SW 1271 (cell line): ENCODE measurements at regions not wholly inside any gene's neighbourhood (a gene's known extent, or its start where the extent isn't known, plus 50 kb on each side); places are given as distances from the start of the nearest gene placed in this dataset.

Experiments used
- DNase-seq, 2 experiments: peaks; one replicate each; lab custom pipeline; 2025; lab: John Stamatoyannopoulos, UW

DNA sequence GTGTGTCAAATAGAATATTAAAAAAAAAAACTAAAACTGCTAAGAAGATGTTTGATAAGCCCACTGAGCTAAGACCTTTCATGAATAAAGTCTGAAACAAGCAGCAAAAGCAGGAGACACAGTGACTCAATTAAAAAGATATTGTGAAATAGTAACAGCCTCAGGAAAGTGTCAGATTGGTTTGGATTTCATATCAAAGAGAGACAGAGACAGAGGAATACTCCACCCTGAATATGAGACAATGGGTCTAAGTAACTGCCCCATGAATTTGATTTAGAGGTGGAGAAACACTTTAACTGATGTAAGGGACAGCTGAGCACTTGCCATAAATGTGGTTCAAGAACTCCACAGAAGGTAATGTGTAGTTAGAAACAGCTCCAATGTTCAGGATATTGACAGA lies 277.9 kb upstream of the FOXG1 start:
- no peak for DNase-seq

DNA sequence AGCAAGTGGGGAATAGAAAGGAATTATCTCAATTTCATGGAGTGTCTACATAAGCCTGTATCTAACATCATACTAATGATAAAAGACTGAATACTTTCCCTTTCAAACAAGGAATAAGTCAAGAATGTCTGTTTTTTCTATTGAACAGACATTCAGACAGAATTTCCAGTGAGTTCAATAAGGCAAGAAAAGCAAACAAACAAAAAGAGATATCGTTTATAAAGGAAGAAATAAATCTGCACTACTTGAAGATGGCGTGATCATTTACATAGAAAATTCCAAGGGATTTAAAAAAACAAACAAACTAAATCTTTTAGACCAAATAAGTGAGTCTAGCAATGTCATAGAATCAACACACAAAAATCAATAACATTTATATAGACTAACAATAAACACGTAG lies 273.1 kb upstream of the FOXG1 start:
- no peak for DNase-seq

DNA sequence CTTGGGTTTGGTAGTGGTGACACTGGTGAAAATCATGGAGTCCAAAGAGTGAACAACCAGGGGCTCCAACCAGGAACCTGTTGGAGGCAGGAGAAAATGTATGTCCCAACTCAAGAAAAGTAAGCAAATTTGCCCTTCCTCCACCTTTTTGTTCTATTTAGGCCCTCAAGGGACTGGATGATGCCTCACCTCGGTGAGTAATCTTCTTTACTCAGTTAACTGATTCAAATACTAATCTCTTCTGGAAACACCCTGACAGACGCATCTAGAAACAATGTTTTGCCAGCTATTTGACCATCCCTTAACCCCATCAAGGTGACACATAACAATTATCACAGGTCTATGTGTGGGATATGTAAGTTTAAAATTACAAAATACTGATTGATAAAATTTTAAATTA lies 272.4 kb upstream of the FOXG1 start:
- no peak for DNase-seq

DNA sequence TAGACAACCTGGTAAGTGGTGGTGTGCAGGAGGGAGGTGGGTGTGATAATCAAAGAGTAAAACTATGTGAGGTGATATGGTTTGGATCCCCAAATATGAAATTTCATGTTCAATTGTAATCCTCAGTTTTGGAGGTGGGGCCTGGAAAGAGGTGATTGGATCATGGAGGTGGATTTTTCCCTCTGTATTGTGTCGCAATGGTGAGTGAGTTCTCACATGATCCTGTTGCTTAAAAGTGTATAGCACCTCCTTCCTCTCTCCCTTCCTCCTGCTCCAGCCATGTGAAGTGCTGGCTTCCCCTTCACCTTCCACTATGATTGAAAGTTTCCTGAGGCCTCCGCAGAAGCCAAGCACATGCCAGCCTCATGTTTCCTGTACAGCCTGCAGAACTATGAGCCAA lies 270.2 kb upstream of the FOXG1 start:
- DNase-seq, result no peak

DNA sequence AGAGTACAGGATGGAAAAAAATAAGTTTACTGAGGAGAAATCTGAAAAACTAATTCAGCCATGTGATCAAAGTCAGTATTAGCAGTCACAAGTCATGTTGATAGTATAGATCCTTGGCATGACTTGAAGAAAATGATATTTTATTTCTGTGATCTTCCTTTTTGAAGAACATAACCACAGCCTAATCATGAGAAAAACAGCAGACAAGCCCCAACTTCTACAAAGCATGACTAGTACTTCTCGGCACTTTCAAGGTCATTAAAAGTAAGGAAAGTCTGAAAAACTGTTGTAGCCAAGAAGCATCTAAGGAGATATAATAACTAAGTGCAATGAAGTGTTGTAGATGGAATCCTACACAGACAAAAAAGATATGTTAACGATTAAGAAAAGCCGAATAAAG lies 264.1 kb upstream of the FOXG1 start:
- no peak for DNase-seq

DNA sequence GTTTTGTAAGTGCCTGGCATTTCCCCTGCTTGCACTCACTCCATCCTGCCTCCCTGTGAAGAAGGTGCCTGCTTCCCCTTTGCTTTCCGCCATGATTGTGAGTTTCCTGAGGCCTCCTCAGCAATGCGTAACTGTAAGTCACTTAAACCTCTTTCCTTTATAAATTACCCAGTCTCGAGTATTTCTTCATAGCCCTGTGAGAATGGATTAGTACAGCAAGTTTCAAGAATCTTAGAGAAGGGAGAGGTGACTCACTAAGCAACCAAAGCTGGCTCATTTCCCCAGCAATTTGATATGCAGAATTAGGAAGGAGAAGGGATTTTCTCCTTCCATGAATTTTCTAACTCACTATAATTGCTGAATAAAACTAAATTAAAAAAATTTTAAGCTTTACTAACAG lies 251.0 kb upstream of the FOXG1 start:
- DNase-seq, result peak in 1 of 2 experiments; percentile 30

DNA sequence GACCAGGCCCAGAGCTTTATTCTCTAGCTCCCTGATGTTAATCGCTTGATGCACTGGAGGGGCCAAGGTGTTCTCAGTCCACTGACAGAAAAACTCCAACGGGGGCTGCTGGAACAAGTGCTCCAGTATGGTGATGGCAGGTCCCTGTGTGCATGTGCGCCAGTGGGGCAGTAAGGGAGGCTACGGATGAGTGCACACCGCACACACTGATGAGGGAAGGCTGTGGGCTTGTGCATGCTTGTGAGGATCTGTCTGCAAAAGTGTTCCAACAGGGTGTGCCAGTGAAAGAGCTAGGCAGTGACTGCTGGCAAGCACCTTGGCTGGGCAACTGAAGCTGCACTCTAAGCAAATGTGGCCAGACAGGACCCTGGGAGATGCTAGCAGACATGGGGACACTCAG lies 229.7 kb upstream of the FOXG1 start:
- DNase-seq, result no peak

DNA sequence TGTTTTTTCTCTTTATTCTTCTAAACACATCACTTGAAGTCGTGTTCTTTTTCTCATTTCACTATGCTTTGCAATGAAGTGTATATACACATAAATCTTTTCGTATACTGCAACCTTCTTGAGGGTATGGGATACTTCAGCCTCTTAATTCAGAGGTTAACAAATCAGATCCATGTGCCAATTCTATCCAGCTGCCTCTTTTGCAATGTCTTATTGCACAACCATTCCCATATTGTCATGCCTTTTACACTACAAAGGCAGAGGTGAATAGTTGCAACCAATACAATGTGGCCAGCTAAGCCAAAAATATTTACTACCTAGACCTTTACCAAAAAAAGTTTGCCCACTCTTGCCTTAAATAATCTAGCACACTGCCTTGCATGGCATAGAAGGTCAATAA lies 224.5 kb upstream of the FOXG1 start:
- no peak for DNase-seq

DNA sequence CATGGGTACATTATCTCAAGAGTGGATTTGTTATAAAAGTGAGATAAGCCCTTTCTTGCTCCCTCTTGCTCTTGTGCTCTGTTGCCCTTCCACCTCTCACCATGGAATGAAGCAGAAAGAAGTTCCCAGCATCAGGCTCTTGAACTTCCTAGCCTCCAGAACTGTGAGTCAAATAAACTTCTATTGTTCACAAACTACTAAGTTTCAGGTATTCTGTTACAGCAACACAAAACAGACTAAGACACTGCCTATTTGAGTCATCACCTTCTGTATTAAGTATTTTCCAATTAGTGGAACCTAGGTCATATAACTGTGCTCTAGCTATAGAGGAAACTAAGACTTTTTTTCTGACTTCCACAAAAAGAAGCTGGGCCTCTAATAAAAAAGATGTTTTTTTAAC lies 201.2 kb upstream of the FOXG1 start:
- DNase-seq, result no peak

DNA sequence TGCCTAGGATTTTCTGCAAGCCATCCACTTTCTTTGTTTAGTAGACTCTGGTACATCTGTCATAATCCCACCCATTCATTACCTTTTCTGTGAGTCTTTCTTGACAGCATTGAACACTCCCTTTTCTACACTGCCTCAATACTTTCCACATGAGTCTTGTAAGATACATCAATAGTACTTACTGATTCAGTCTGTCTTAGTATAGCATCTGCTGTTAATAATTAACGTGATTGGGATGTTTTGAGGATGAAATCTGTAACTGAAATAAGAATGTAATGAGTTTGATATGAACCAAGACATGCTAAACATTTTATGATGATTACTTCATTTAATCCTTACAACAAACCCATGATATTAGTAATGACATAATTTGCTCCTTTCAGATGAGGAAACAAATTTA lies 196.2 kb upstream of the FOXG1 start:
- no peak for DNase-seq

DNA sequence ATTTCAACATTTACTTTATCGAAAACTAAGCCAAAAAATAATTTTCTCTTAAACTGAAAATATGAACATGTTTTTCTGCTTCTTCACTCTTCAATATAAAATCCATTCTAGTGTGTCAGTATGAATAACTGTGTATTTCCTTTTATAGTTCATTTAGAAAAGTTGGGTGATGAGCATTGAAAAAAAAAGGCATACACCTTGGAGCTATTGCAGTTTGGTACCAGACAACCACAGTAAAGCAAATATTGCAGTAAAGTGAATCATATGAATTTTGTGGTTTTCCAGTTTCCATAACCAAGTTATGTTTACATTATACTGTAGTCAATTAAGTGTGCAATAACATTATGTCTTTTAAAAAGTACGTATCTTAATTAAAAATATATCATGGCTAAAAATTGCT lies 195.0 kb upstream of the FOXG1 start:
- no peak for DNase-seq

DNA sequence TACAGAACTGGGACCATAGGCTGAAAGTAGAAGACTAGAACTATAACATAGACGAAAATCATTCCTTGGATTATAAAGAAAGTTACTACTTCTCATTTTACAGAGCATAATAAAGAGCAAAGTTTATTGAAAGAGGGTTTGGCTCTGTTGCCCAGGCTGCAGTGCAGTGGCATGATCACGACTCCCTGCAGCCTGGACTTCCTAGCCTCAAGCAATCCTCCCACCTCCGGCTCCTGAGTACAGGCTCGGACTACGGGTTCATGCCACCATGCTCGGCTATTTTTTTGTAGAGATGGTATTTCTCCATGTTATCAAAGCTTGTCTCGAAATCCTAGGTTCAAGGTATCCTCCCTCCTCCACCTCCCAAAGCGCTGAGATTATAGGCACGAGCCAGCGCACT lies 190.1 kb upstream of the FOXG1 start:
- no peak for DNase-seq

DNA sequence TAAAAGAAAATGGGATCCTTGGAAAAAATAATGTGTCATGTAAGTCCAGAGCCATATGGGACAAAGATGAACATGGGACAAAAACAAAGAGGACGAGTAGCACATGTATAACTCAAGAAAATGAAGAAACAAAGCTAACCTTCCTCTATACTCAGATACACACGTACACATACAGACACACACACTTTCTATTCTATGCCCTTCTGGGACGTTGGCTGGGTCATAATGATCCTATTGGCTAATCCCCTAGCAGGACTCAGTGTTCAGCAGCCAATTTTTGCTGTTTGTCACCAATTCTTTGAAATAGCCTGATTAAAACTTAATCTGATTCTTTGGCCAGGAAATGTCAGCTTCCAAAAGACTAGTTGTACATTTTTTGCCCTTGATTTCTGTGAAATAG lies 189.4 kb upstream of the FOXG1 start:
- DNase-seq, result peak in 1 of 2 experiments; percentile 37

DNA sequence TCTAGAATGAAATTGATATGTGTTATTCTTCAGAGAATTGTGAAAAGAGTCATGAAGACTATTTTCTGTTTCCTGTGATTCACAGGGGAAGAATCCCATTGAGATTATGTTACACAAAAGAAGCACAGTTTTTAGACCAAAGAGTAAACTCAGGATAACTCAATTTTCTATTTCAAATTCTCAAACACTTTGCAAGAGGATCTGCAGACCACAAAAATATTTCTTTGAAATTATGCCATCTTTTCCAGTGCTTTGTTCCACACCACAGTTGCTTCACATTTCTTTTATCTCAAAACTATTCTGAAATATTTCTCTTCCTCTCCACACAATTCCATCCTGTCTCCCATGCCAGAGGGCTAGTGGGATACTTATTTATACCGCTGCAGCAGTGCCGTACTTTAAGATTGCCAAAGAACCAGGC lies 188.9 kb upstream of the FOXG1 start:
- peak; percentile 11 to 75 for DNase-seq

DNA sequence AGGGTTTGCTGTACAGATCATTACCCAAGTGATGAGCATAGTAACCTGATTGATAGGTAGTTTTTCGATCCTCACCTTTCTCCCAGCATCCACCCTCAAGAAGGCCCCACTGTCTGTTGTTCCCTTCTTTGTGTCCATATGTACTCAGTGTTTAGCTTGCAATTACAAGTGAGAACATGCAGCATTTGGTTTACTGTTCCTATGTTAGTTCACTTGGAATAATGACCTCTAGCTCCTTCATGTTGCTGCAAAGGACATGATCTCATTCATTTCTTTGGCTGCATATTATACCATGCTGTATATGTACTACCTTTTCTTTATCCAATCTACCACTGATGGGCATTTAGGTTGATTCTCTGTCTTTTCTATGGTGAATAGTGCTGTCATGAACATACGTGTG lies 181.6 kb upstream of the FOXG1 start:
- DNase-seq, result no peak

DNA sequence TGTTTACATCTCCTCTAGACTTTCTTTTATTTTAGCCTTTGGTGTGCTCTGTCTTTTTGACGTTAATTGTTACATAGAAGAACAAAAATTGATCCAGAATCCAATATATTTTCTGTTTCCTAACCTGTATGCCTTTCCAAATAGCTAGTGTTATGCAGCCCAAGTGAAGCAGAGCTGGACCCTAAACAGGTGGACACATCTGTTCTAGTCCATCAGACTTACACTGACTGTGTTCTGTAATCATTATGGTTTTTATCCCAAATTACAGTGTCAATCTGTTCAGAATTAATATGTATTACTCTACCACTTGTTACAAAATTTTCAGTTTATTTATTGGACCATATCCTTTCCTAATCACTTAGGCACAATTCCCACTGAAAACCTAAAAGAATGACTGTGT lies 176.8 kb upstream of the FOXG1 start:
- no peak for DNase-seq

DNA sequence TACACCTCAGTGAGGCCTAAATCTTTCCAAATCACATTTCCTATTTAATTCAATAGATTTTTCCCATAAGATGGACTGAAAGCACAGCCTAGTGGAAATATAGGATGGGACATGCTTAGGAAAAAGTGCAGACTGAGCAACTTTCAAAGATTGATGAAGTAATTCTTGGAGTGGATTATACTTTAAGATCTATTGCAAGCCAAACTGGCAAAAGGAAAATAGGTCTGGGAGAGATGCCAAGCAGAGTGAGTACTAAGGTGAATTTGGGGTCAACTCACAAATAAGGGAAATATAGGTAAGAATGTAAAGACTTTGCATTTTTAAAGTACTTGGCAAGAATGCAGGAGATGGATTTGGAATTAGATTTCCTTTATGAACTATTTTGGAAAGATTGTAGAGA lies 170.2 kb upstream of the FOXG1 start:
- peak in 1 of 2 experiments; percentile 18 for DNase-seq

DNA sequence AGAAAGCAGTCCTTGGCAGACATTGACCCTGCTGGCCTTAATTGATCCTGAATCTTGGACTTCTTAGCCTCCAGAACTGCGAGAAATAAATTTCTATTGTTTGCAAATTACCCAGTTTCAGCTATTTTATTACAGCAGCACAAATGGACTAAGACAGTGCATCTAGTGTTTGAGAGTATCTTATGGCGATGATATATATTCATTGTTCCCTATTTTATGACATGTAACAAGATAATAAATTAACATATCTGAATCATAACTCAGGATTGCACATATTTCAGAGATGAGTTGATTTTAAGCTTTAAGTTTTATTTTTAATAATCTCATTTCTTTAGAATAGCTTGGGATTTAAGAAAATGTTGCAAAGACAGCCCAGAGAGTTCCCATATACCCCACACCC lies 167.4 kb upstream of the FOXG1 start:
- DNase-seq, result no peak

DNA sequence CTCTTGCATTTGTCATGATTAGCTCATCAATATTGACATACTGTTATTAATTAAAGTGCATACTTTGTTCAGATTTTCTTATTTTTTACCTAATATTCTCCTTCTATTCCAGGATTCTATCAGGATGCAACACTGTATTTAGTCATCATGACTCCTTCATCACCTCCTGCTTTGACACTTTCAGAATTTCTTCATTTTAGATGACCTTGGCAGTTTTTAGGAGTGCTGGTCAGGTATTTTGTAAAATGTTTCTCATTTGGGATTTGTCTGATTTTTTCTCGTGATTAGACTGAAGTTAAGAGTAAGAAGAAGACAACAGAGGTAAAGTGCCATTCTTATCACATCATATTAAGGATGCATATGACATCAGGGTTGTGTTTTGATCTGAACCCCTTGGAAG lies 167.0 kb upstream of the FOXG1 start:
- DNase-seq, result no peak

DNA sequence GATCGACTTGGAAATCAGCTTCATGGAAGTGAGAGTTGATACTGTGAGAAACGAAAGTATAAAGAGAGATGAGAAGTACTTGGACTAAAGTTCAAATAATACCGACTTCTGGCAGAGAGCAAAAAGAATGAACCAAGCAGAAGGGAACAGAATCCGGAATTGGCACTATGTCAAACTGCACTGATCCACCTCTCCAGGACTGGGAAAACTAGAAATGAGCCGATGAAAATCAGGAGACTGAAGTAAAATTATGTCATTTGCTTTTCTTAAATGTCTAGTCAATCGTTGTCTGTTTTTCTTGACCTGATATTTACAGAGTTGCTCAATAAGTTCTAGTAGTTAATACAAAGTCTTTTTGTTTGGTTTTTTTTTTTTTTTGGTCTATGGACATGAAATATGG lies 163.0 kb upstream of the FOXG1 start:
- no peak for DNase-seq

DNA sequence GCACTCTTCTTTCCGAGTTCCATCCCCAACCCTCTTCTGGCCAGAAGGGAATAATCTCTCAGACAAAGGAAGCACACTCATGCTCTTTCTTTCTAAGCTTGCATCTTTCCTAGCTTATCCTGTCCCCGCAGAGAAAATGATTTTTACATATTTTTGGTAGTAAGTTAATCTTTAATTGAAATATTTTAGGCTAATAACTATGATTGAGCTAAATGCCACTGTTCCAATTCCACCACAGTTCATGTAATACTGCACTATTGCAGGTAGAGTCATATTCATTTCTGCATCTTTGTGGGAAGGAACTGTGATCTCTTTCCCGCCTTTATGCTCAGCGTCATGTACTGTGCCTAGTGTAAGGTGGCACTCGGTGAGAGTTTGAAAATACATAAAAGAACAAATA lies 158.9 kb upstream of the FOXG1 start:
- no peak for DNase-seq

DNA sequence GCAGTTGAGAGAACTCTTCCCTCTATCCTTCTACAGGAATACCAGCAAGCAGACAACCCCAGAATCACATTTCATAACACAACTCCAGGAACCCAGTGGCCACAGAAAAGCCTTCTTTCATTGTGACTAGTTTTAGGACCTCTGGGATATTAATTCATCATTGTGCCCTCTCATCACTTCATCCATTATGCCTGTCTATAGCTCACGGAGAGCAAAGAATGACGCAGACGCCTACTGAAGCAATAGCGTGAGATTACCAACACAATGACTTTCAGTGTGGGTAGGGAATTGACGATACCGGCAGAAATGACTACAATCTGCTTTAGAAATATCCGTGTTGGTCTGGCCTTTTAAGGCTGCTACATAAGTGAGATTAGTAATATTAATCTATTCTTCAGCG lies 158.1 kb upstream of the FOXG1 start:
- DNase-seq, result no peak

DNA sequence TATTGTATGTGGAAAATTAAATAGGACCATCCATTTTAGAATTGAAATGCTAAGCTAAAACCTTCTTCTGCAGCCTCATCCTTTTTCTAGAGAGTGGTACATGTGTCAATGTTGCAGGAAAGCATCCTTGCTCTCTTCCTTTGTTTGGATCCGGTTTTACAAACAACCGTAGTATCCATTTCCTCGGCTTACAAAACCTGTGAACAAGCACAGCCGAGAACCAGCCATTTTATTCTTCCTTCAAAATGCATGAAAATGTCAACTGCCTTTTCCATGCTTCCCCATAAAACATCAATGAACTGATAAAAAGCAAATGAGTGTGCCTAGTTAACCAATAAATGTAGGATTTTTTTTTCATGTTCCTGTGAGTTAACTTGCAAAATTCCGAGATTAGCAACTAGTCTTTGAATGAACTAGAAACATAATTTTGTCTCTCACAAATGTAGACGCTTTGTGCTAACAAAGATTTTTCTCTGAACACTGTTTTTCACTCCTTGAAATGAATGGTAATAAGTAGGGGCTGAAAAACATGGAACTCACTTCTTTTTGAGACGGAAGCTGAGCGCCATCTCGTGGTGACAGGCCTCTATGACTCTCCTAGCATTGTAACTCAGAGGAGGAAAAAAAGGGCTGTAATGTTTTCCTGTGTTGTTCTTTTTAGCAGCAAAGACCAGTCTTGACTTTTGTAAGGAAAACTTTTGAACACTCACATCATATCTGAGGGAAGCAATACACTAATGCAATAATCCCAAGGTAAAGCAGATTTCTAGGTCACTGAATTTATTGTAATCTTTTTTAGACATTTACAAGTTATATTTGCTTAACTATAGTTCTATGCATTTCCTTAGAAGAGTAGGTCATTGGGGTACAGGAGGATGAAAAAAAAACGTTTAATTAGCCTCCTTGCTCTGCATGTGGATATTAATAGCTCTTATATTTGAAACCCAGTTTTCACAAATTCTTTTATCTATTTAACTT lies 157.4 kb upstream of the FOXG1 start:
- peak in 1 of 2 experiments; percentile 57 for DNase-seq

DNA sequence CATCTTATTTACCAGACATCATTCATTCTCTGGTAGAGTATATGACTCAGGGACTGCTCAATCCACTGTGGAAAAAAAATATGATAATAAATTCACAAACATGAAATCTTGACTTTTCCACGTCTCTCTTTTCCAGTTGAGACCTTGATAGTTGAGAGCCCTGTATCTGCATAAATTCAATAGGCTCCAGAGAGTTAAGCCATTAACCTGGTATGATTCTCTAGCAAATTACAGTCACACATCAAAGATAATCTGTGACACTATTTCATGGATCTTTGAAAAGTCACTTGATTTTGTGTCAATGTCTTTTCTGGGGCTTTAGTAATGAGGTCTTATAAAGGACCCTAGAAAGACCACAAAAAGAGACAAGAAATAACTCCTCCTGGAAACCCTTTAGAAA lies 154.2 kb upstream of the FOXG1 start:
- no peak for DNase-seq
